Liver (tissue), 8 donors: ENCODE measurements at regions not wholly inside any gene's neighbourhood (a gene's known extent, or its start where the extent isn't known, plus 50 kb on each side); places are given as distances from the start of the nearest gene placed in this dataset.

Source experiments
- DNase-seq: peaks from one replicate; pipeline ENCODE4 v3.0.0-alpha.2; 2017; ENCODE audit warnings: low spot score
- H3K27ac ChIP-seq, 2 donors: one replicate each; pipeline ENCODE4 v1.7.0; 2013; ENCODE audit warnings: inconsistent platforms in 2 of 2, low read length in 2 of 2, control low read depth in 1 of 2, low read depth in 1 of 2, mild to moderate bottlenecking in 1 of 2
- H3K27me3 ChIP-seq, 4 donors: one replicate each; pipeline versions ENCODE4 v1.6.1 to v1.7.0; 2013; ENCODE audit warnings: low read length in 3 of 4, inconsistent platforms in 1 of 4, mild to moderate bottlenecking in 1 of 4, moderate library complexity in 1 of 4; ENCODE audit not compliant: control insufficient read depth in 4 of 4, insufficient read depth in 4 of 4
- H3K36me3 ChIP-seq, 4 donors: one replicate each; pipeline versions ENCODE4 v1.6.1 to v1.7.0; 2013; ENCODE audit warnings: low read length in 3 of 4, mild to moderate bottlenecking in 3 of 4, low read depth in 1 of 4, moderate library complexity in 1 of 4; ENCODE audit not compliant: control insufficient read depth in 4 of 4, insufficient read depth in 3 of 4
- H3K4me1 ChIP-seq, 4 donors: one replicate each; pipeline versions ENCODE4 v1.6.1 to v1.7.0; 2013; ENCODE audit warnings: low read length in 3 of 4, mild to moderate bottlenecking in 3 of 4, moderate library complexity in 1 of 4; ENCODE audit not compliant: control insufficient read depth in 4 of 4, insufficient read depth in 4 of 4
- H3K4me3 ChIP-seq, 3 donors: one replicate each; pipeline versions ENCODE4 v1.6.1 to v1.7.0; 2013; ENCODE audit warnings: low read length in 3 of 3, control low read depth in 1 of 3, low read depth in 1 of 3, mild to moderate bottlenecking in 1 of 3
- H3K9ac ChIP-seq, 2 donors: one replicate each; pipeline ENCODE4 v1.7.0; 2013; ENCODE audit warnings: low read length in 2 of 2, mild to moderate bottlenecking in 2 of 2, moderate library complexity in 2 of 2, control low read depth in 1 of 2, low read depth in 1 of 2
- H3K9me3 ChIP-seq, 4 donors: one replicate each; pipeline versions ENCODE4 v1.6.1 to v1.7.0; 2013; ENCODE audit warnings: low read length in 3 of 4; ENCODE audit not compliant: control insufficient read depth in 4 of 4
- EGR1 ChIP-seq, 2 donors: IDR thresholded peaks; 2 replicates each; pipeline ENCODE4 v1.6.1; 2016 to 2018; ENCODE audit warnings: antibody characterized with exemption in 2 of 2, low read depth in 2 of 2
- FOXA1 ChIP-seq: IDR thresholded peaks from 2 replicates; pipeline ENCODE4 v1.6.1; 2016; ENCODE audit warnings: antibody characterized with exemption
- FOXA2 ChIP-seq: IDR thresholded peaks from 2 replicates; pipeline ENCODE4 v1.6.1; 2016; ENCODE audit warnings: antibody characterized with exemption
- GABPA ChIP-seq, 2 donors: IDR thresholded peaks in 1 of 2; conservative IDR thresholded peaks in 1 of 2; 2 replicates each; pipeline ENCODE4 v1.6.1; 2016; ENCODE audit warnings: antibody characterized with exemption in 2 of 2, mild to moderate bottlenecking in 1 of 2, moderate library complexity in 1 of 2
- HNF4A ChIP-seq, 2 donors: conservative IDR thresholded peaks; 2 replicates each; pipeline ENCODE4 v1.6.1; 2016; ENCODE audit warnings: antibody characterized with exemption in 2 of 2, mild to moderate bottlenecking in 2 of 2
- HNF4G ChIP-seq: IDR thresholded peaks from 2 replicates; pipeline ENCODE4 v1.6.1; 2016; ENCODE audit warnings: antibody characterized with exemption
- JUND ChIP-seq, 2 donors: IDR thresholded peaks; 2 replicates each; pipeline ENCODE4 v1.6.1; 2016; ENCODE audit warnings: antibody characterized with exemption in 2 of 2
- NR2F2 ChIP-seq: IDR thresholded peaks from 2 replicates; pipeline ENCODE4 v1.6.1; 2016; ENCODE audit warnings: antibody characterized with exemption
- RXRA ChIP-seq, 2 donors: IDR thresholded peaks; 2 replicates each; pipeline ENCODE4 v1.6.1; 2017 to 2018; ENCODE audit warnings: antibody characterized with exemption in 2 of 2, mild to moderate bottlenecking in 1 of 2
- SP1 ChIP-seq: IDR thresholded peaks from 2 replicates; pipeline ENCODE4 v1.6.1; 2018; ENCODE audit warnings: antibody characterized with exemption, mild to moderate bottlenecking
- TAF1 ChIP-seq: conservative IDR thresholded peaks from 2 replicates; pipeline ENCODE4 v1.6.1; 2016; ENCODE audit warnings: antibody characterized with exemption, mild to moderate bottlenecking
- YY1 ChIP-seq: IDR thresholded peaks from 2 replicates; pipeline ENCODE4 v1.6.1; 2016; ENCODE audit warnings: antibody characterized with exemption, mild to moderate bottlenecking
- WGBS: extraction: QIAGEN DNeasy Blood & Tissue Kit; methylation state at CpG from one replicate; pipeline ENCODE4 v1.1.7; 2013; 5-methylcytosine and 5-hydroxymethylcytosine counted together
- TF ChIP-seq, protein P1 (sequence below): fragments of 150-350 bp; IDR thresholded peaks from 2 replicates; pipeline ENCODE4 v1.5.1; 2017; ENCODE audit warnings: improper control_type of control experiment, low read depth, low read length; ENCODE audit not compliant: missing input control
- TF ChIP-seq, protein P2 (sequence below): IDR thresholded peaks from 2 replicates; pipeline ENCODE4 v1.6.1; 2016; ENCODE audit warnings: antibody characterized with exemption
- TF ChIP-seq, protein P3 (sequence below): IDR thresholded peaks from 2 replicates; pipeline ENCODE4 v1.6.1; 2016; ENCODE audit warnings: antibody characterized with exemption
- donor health status: healthy.
- donor health status: healthy.
- donor health status: healthy.
- donor health status: healthy.
- donor health status: healthy.

DNA sequence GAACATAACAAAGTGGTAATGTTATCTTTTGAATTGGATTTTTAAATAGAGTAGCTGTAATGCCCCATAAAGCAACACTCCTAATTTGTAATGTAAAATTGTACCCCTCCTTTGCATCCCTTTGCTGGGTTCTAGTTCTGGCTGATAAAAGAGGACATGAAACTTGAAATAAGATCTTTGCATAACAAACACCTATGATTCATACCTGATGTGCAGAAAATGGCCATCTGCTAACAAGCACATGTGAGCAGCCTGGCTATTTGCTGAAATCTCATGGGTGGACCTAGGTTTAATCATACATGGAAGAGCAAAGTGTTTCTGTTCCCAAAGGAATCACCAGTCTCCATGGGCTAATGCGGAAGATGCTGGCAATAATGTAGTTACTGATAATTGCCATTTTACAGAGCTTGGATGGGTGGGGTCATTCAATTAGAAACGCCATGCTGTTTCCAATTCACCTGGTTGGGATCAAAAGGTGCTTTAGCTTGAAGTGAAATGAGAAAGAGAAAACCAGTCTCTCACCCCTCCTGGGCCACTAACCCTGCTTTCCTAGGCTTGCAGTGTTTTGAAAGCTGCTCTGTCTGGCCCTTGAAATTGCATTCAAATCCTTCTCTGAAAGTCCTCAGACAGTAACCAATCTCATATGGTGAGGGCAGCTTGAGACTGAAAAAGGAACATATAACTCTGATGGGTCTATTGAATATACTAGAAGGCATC is 585.1 kb downstream of the TLE4 start:
- peaks cover 0 to 1% (median 0%) of the 10 kb centered on the region in 4 donors for H3K9me3 ChIP-seq
- no peak overlapping the region for H3K4me3 ChIP-seq
- no peak overlapping the region for H3K27ac ChIP-seq
- H3K36me3 ChIP-seq = no peaks in the 10 kb centered on the region
- H3K4me1 ChIP-seq = no peaks in the 10 kb centered on the region
- H3K27me3 ChIP-seq = peaks cover 0 to 6% (median 3%) of the 10 kb centered on the region in 4 donors
- DNase-seq = no peak
- no peak for TF ChIP-seq EGR1 (IDR thresholded peaks at IDR 0.05; ENCODE audit: low read depth in 2 of 2)
- no peak for TF ChIP-seq SP1
- no peak for TF ChIP-seq RXRA (IDR thresholded peaks at IDR 0.05)
- TF ChIP-seq, protein P1, sequence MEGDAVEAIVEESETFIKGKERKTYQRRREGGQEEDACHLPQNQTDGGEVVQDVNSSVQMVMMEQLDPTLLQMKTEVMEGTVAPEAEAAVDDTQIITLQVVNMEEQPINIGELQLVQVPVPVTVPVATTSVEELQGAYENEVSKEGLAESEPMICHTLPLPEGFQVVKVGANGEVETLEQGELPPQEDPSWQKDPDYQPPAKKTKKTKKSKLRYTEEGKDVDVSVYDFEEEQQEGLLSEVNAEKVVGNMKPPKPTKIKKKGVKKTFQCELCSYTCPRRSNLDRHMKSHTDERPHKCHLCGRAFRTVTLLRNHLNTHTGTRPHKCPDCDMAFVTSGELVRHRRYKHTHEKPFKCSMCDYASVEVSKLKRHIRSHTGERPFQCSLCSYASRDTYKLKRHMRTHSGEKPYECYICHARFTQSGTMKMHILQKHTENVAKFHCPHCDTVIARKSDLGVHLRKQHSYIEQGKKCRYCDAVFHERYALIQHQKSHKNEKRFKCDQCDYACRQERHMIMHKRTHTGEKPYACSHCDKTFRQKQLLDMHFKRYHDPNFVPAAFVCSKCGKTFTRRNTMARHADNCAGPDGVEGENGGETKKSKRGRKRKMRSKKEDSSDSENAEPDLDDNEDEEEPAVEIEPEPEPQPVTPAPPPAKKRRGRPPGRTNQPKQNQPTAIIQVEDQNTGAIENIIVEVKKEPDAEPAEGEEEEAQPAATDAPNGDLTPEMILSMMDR = no peak
- no peak for TF ChIP-seq GABPA (IDR thresholded peaks at IDR 0.05 in 1 of 2, conservative IDR thresholded peaks at IDR 0.05 in 1 of 2)
- TF ChIP-seq FOXA2 = no peak
- TF ChIP-seq YY1 = no peak
- TF ChIP-seq, protein P2, sequence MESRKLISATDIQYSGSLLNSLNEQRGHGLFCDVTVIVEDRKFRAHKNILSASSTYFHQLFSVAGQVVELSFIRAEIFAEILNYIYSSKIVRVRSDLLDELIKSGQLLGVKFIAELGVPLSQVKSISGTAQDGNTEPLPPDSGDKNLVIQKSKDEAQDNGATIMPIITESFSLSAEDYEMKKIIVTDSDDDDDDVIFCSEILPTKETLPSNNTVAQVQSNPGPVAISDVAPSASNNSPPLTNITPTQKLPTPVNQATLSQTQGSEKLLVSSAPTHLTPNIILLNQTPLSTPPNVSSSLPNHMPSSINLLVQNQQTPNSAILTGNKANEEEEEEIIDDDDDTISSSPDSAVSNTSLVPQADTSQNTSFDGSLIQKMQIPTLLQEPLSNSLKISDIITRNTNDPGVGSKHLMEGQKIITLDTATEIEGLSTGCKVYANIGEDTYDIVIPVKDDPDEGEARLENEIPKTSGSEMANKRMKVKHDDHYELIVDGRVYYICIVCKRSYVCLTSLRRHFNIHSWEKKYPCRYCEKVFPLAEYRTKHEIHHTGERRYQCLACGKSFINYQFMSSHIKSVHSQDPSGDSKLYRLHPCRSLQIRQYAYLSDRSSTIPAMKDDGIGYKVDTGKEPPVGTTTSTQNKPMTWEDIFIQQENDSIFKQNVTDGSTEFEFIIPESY = no peak
- no peak for TF ChIP-seq HNF4G
- TF ChIP-seq TAF1 = no peak
- H3K9ac ChIP-seq = no peak overlapping the region
- WGBS = 71% methylated on average over 2 of the region's 2 CpGs

DNA sequence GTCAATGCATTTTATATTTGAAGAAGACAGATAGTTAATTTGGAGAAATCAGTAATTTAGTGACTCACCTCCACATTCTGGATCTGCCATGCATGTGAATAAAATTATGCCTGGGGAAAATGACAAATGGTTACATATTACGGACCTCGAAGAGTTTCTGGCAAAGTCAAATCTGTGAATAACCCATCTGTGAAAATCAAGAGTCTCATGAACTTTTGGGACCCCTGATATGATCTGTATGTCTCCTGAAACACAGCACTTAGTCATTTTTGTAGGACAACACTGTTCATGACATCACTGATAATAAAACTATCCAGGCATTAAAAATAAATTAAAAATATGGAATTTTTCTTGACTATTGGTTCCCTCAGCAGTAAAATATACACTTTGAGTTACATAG is 584.5 kb downstream of the TLE4 start:
- Histone ChIP-seq H3K27ac (no peak overlapping the region), H3K9ac (no peak overlapping the region), H3K4me3 (no peak overlapping the region), H3K27me3 (peaks cover 0 to 6% (median 3%) of the 10 kb centered on the region in 4 donors), H3K36me3 (no peaks in the 10 kb centered on the region), H3K4me1 (no peaks in the 10 kb centered on the region), H3K9me3 (peaks cover 0 to 1% (median 0%) of the 10 kb centered on the region in 4 donors)
- TF ChIP-seq NR2F2 (no peak), FOXA1 (no peak), EGR1 (IDR thresholded peaks at IDR 0.05; ENCODE audit: low read depth in 2 of 2) (no peak), TAF1 (no peak), FOXA2 (no peak), RXRA (IDR thresholded peaks at IDR 0.05) (no peak), HNF4G (no peak), SP1 (no peak), YY1 (no peak), JUND (IDR thresholded peaks at IDR 0.05) (no peak)
- TF ChIP-seq, protein P3, sequence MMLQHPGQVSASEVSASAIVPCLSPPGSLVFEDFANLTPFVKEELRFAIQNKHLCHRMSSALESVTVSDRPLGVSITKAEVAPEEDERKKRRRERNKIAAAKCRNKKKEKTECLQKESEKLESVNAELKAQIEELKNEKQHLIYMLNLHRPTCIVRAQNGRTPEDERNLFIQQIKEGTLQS = no peak
- DNase-seq = no peak
- WGBS = 83% methylated on average over 2 of the region's 2 CpGs

DNA sequence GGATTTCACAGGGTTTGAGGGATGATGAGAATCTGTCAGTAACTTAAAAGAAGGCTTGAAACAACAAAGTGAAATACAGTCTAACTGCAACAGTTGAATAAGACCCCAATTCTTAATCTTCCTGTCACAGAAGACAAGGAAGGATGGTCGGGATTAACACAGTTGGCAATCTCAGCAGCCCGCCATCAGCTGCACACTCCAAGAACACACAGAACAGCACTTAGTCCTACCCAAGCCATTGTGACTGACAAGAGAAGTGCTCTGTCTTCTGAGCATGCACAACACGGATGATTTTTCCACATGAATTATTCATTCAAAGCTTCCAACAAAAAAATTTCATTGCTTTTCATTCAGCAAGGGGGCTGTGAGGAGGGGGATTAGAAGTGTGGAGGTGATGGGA is 576.1 kb downstream of the TLE4 start:
- DNase-seq = no peak
- Histone ChIP-seq H3K4me1 (no peaks in the 10 kb centered on the region), H3K27me3 (no peaks in the 10 kb centered on the region), H3K9me3 (peaks cover 0 to 1% (median 0%) of the 10 kb centered on the region in 4 donors), H3K27ac (no peak overlapping the region), H3K36me3 (no peaks in the 10 kb centered on the region), H3K9ac (no peak overlapping the region), H3K4me3 (no peak overlapping the region)
- no peak for TF ChIP-seq HNF4A (conservative IDR thresholded peaks at IDR 0.05)
- 60% methylated on average over 3 of the region's 3 CpGs for WGBS
